H9 (cell line): ENCODE measurements at regions not wholly inside any gene's neighbourhood (a gene's known extent, or its start where the extent isn't known, plus 50 kb on each side); places are given as distances from the start of the nearest gene placed in this dataset.

Source experiments
- DNase-seq: peaks from one replicate; pipeline ENCODE4 v3.0.0-alpha.2; 2017
- H2AFZ ChIP-seq: one replicate; pipeline ENCODE4 v1.6.1; 2013; ENCODE audit warnings: mild to moderate bottlenecking, low read length, control low read depth, moderate library complexity
- H2AK5ac ChIP-seq: 2 replicates; pipeline ENCODE4 v1.6.1; 2013; ENCODE audit warnings: low read length, control low read depth, mixed read lengths; ENCODE audit not compliant: insufficient read length
- H2BK120ac ChIP-seq: one replicate; pipeline ENCODE4 v1.6.1; 2013; ENCODE audit warnings: low read depth, mild to moderate bottlenecking, low read length, control low read depth, inconsistent platforms; ENCODE audit not compliant: poor library complexity, severe bottlenecking
- H2BK12ac ChIP-seq: 2 replicates; pipeline ENCODE4 v1.6.1; 2013; ENCODE audit warnings: low read length, control low read depth, mixed read lengths, low read depth; ENCODE audit not compliant: insufficient read length
- H2BK15ac ChIP-seq: 2 replicates; pipeline ENCODE4 v1.6.1; 2013; ENCODE audit warnings: low read depth, low read length, control low read depth
- H2BK20ac ChIP-seq: one replicate; pipeline ENCODE4 v1.6.1; 2013; ENCODE audit warnings: low read depth, mild to moderate bottlenecking, low read length, control low read depth, inconsistent platforms; ENCODE audit not compliant: poor library complexity, severe bottlenecking
- H2BK5ac ChIP-seq: 2 replicates; pipeline ENCODE4 v1.6.1; 2013; ENCODE audit warnings: low read length, control low read depth, mixed read lengths; ENCODE audit not compliant: insufficient read length
- H3K14ac ChIP-seq: 2 replicates; pipeline ENCODE4 v1.6.1; 2013; ENCODE audit warnings: low read length, control low read depth; ENCODE audit not compliant: insufficient read depth
- H3K18ac ChIP-seq: 2 replicates; pipeline ENCODE4 v1.6.1; 2013; ENCODE audit warnings: low read depth, mild to moderate bottlenecking, mixed read lengths, low read length, control low read depth; ENCODE audit not compliant: insufficient read length
- H3K23ac ChIP-seq: 2 replicates; pipeline ENCODE4 v1.6.1; 2013; ENCODE audit warnings: low read length, control low read depth, mixed read lengths, low read depth; ENCODE audit not compliant: insufficient read length
- H3K23me2 ChIP-seq: 2 replicates; pipeline ENCODE4 v1.6.1; 2013; ENCODE audit warnings: low read depth, mild to moderate bottlenecking, mixed read lengths, low read length, control low read depth; ENCODE audit not compliant: insufficient read length, poor library complexity, severe bottlenecking
- H3K27ac ChIP-seq: 2 replicates; pipeline ENCODE4 v1.5.1; 2013; ENCODE audit warnings: low read length, control low read depth, mixed read lengths, low read depth; ENCODE audit not compliant: insufficient read length
- H3K27me3 ChIP-seq: 2 replicates; pipeline ENCODE4 v1.6.1; 2013; ENCODE audit warnings: low read length, control low read depth, inconsistent platforms; ENCODE audit not compliant: insufficient read depth
- H3K4ac ChIP-seq: 2 replicates; pipeline ENCODE4 v1.6.1; 2013; ENCODE audit warnings: low read depth, mild to moderate bottlenecking, control low read depth, inconsistent platforms, low read length, moderate library complexity
- H3K4me1 ChIP-seq: 2 replicates; pipeline ENCODE4 v1.6.1; 2013; ENCODE audit warnings: low read length, control low read depth, inconsistent platforms; ENCODE audit not compliant: insufficient read depth
- H3K4me2 ChIP-seq: 2 replicates; pipeline ENCODE4 v1.6.1; 2013; ENCODE audit warnings: low read length, control low read depth, mixed read lengths; ENCODE audit not compliant: insufficient read length, insufficient read depth
- H3K56ac ChIP-seq: 2 replicates; pipeline ENCODE4 v1.6.1; 2013; ENCODE audit warnings: low read depth, mild to moderate bottlenecking, mixed read lengths, low read length, control low read depth; ENCODE audit not compliant: insufficient read length
- H3K79me1 ChIP-seq: 2 replicates; pipeline ENCODE4 v1.6.1; 2013; ENCODE audit warnings: low read depth, mild to moderate bottlenecking, moderate library complexity, low read length, control low read depth, inconsistent platforms; ENCODE audit not compliant: insufficient read depth, poor library complexity, severe bottlenecking
- H3K79me2 ChIP-seq: 2 replicates; pipeline ENCODE4 v1.6.1; 2013; ENCODE audit warnings: low read length, control low read depth, inconsistent platforms; ENCODE audit not compliant: insufficient read depth
- H3K9ac ChIP-seq: 2 replicates; pipeline ENCODE4 v1.6.1; 2013; ENCODE audit warnings: low read length, control low read depth, mixed read lengths; ENCODE audit not compliant: insufficient read length; ENCODE audit errors: extremely low read depth
- H3K9me3 ChIP-seq: one replicate; pipeline ENCODE4 v1.6.1; 2013; ENCODE audit warnings: low read depth, low read length, inconsistent platforms; ENCODE audit not compliant: control insufficient read depth
- H3T11ph ChIP-seq: one replicate; pipeline ENCODE4 v1.6.1; 2013; ENCODE audit warnings: mild to moderate bottlenecking, low read length, control low read depth, inconsistent platforms
- H4K20me1 ChIP-seq: one replicate; pipeline ENCODE4 v1.6.1; 2013; ENCODE audit not compliant: control insufficient read depth, insufficient read length, insufficient read depth
- H4K5ac ChIP-seq: 2 replicates; pipeline ENCODE4 v1.6.1; 2013; ENCODE audit warnings: low read depth, mild to moderate bottlenecking, mixed read lengths, low read length, control low read depth; ENCODE audit not compliant: insufficient read length
- H4K8ac ChIP-seq: replicated peaks from 2 replicates; pipeline ENCODE4 v1.6.1; 2013; ENCODE audit warnings: low read length, control low read depth, mixed read lengths, low read depth; ENCODE audit not compliant: insufficient read length
- H4K91ac ChIP-seq: 2 replicates; pipeline ENCODE4 v1.6.1; 2013; ENCODE audit warnings: low read depth, mild to moderate bottlenecking, moderate library complexity, mixed read lengths, low read length, control low read depth; ENCODE audit not compliant: insufficient read length
- H3K27ac Mint-ChIP-seq, 3 experiments: 2 replicates in 2 of 3; 3 replicates in 1 of 3; pipeline ENCODE4 v1.8.0; 2020 to 2021; ENCODE audit warnings: mixed read lengths in 3 of 3, mild to moderate bottlenecking in 1 of 3, moderate library complexity in 1 of 3
- H3K27me3 Mint-ChIP-seq: 2 replicates; pipeline ENCODE4 v1.8.0; 2021; ENCODE audit warnings: low read depth, mild to moderate bottlenecking, moderate library complexity, mixed read lengths
- H3K36me3 Mint-ChIP-seq, 3 experiments: 2 replicates in 2 of 3; 3 replicates in 1 of 3; pipeline ENCODE4 v1.8.0; 2020 to 2021; ENCODE audit warnings: low read depth in 3 of 3, mixed read lengths in 3 of 3; ENCODE audit not compliant: insufficient read depth in 1 of 3
- H3K4me1 Mint-ChIP-seq, 2 experiments: 2 replicates each; pipeline ENCODE4 v1.8.0; 2020; ENCODE audit warnings: mixed read lengths in 2 of 2
- H3K4me3 Mint-ChIP-seq, 2 experiments: 2 replicates in 1 of 2; 3 replicates in 1 of 2; pipeline ENCODE4 v1.8.0; 2020 to 2021; ENCODE audit warnings: mild to moderate bottlenecking in 2 of 2, mixed read lengths in 2 of 2, moderate library complexity in 1 of 2
- H3K9me3 Mint-ChIP-seq, 2 experiments: 2 replicates in 1 of 2; 3 replicates in 1 of 2; pipeline ENCODE4 v1.8.0; 2020; ENCODE audit warnings: mild to moderate bottlenecking in 2 of 2, mixed read lengths in 2 of 2, moderate library complexity in 1 of 2
- WGBS: extraction: QIAGEN DNeasy Blood & Tissue Kit; methylation state at CpG from one replicate; pipeline ENCODE4 v1.1.7; 2013; ENCODE audit warnings: missing lambda C conversion rate, low lambda C conversion rate, mixed read lengths; ENCODE audit not compliant: insufficient read length; ENCODE audit errors: extremely low coverage; 5-methylcytosine and 5-hydroxymethylcytosine counted together
- TF ChIP-seq, protein P1 (sequence below): fragments of 200-600 bp; sonication (generic); conservative IDR thresholded peaks from 3 replicates; pipeline ENCODE4 v1.8.0; 2021; ENCODE audit warnings: antibody characterized with exemption, mild to moderate bottlenecking

DNA sequence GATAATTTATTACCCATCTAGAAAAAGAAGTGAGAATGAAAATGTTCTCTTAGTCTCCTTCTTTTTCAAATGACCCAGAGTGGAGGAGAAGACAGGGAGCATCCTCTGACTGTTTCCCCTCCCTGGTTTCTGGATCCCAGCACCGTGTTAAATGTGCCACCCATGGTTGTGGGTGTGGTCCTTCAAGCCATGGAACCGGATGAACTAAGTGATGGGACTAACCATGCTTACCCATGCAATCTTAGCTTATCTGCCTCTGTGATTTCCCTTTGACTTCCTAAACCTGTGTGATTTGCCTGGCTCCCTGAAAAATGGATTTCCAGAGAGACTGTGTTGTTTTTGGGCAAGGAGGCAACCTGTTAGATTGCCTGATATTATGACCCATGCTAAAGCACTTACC is 437.1 kb downstream of the MAGEB5 start:
- Histone ChIP-seq H2AK5ac (no peak overlapping the region), H2BK20ac (no peak overlapping the region), H3K14ac (no peak overlapping the region), H2BK120ac (no peak overlapping the region), H2BK12ac (no peak overlapping the region), H3K4me2 (no peak overlapping the region), H3K56ac (no peak overlapping the region), H3K9me3 (peaks cover 14% of the 10 kb centered on the region), H4K8ac (no peak overlapping the region), H4K20me1 (no peaks in the 10 kb centered on the region), H3K4ac (no peak overlapping the region), H3K23me2 (no peaks in the 10 kb centered on the region), H4K5ac (no peak overlapping the region), H3T11ph (no peak overlapping the region), H2BK5ac (no peak overlapping the region), H3K79me1 (no peaks in the 10 kb centered on the region), H3K79me2 (no peaks in the 10 kb centered on the region), H2BK15ac (no peak overlapping the region), H4K91ac (no peak overlapping the region), H2AFZ (no peak overlapping the region), H3K23ac (no peak overlapping the region), H3K27ac (no peak overlapping the region), H3K27me3 (no peaks in the 10 kb centered on the region), H3K9ac (no peak overlapping the region), H3K4me1 (no peaks in the 10 kb centered on the region; the same call in 1 of the 2 replicates), H3K18ac (no peak overlapping the region)
- H3K9me3 Mint-ChIP-seq = peaks cover 88 to 90% of the 10 kb centered on the region in 2 experiments
- no CpG with 5 or more reads among the region's 2 CpGs for WGBS
- no peak overlapping the region for H3K4me3 Mint-ChIP-seq
- TF ChIP-seq, protein P1, sequence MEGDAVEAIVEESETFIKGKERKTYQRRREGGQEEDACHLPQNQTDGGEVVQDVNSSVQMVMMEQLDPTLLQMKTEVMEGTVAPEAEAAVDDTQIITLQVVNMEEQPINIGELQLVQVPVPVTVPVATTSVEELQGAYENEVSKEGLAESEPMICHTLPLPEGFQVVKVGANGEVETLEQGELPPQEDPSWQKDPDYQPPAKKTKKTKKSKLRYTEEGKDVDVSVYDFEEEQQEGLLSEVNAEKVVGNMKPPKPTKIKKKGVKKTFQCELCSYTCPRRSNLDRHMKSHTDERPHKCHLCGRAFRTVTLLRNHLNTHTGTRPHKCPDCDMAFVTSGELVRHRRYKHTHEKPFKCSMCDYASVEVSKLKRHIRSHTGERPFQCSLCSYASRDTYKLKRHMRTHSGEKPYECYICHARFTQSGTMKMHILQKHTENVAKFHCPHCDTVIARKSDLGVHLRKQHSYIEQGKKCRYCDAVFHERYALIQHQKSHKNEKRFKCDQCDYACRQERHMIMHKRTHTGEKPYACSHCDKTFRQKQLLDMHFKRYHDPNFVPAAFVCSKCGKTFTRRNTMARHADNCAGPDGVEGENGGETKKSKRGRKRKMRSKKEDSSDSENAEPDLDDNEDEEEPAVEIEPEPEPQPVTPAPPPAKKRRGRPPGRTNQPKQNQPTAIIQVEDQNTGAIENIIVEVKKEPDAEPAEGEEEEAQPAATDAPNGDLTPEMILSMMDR = no peak
- peaks cover 0 to 5% of the 10 kb centered on the region in 2 experiments; a peak in 1 of 4 replicates for H3K4me1 Mint-ChIP-seq
- peaks cover 21 to 42% (median 22%) of the 10 kb centered on the region in 3 experiments for H3K36me3 Mint-ChIP-seq
- no peak overlapping the region for H3K27ac Mint-ChIP-seq
- H3K27me3 Mint-ChIP-seq = no peaks in the 10 kb centered on the region; the same call in 1 of the 2 replicates
- no peak for DNase-seq
